ENCODE measurements at regions not wholly inside any gene's neighbourhood (a gene's known extent, or its start where the extent isn't known, plus 50 kb on each side); places are given as distances from the start of the nearest gene placed in this dataset.

- Histone ChIP-seq H3K27ac (no peak overlapping the region), H3K4me3 (no peak overlapping the region), H3K9me3 (no peaks in the 10 kb centered on the region), H3K4me1 (no peaks in the 10 kb centered on the region), H3K4me2 (no peak overlapping the region)
- ATAC-seq, result no peak
- WGBS (ENCODE audit: missing lambda C conversion rate), result 51% methylated on average over 4 of the region's 4 CpGs
- DNase-seq (ENCODE audit: low read depth in 1 of 2, low spot score in 1 of 2), result no peak
- ChIA-PET CTCF (no interaction called here), POLR2A (no interaction called here)
- no peak for TF ChIP-seq ZSCAN20 (CRISPR knock-in tag; IDR thresholded peaks at IDR 0.05)
- no peak for TF ChIP-seq KDM1A (IDR thresholded peaks at IDR 0.05; ENCODE audit: low read depth)
- TF ChIP-seq TP53 (CRISPR knock-in tag; IDR thresholded peaks at IDR 0.05), result no peak
- TF ChIP-seq, protein P1, sequence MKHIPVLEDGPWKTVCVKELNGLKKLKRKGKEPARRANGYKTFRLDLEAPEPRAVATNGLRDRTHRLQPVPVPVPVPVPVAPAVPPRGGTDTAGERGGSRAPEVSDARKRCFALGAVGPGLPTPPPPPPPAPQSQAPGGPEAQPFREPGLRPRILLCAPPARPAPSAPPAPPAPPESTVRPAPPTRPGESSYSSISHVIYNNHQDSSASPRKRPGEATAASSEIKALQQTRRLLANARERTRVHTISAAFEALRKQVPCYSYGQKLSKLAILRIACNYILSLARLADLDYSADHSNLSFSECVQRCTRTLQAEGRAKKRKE (CRISPR knock-in tag; IDR thresholded peaks at IDR 0.05; ENCODE audit: low read depth), result no peak
- TF ChIP-seq HOXB5 (CRISPR knock-in tag; IDR thresholded peaks at IDR 0.05), result no peak
- TF ChIP-seq CEBPB (IDR thresholded peaks at IDR 0.05), result no peak
- no peak for TF ChIP-seq PBX3 (IDR thresholded peaks at IDR 0.05)
- no peak for FAIRE-seq
These were observed 248.2 kb downstream of the MAN2A1 start for GRCh38 chr5:109937951-109938350.

DNA sequence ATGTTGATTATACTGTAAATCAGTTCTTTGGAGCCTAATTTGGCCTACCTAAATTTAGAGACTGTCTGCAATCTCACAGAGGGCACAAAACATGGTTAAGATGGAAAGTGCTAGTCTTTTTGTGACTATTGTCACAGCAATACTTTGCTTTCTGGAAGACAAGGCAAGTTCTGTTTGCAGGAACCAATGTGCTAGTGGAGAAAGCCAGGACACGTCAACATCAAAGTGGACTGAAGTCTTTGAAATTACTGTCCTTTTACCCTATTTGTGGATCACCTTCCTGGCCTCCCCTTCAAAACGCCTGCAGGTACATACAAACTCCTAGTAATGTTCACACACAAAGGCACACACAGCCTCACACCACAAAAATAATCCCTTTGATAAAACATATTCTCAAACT lies 248.7 kb downstream of the MAN2A1 start:
- TF ChIP-seq SREBF2 (IDR thresholded peaks at IDR 0.05) (no peak), BCL3 (IDR thresholded peaks at IDR 0.05) (no peak), CEBPB (IDR thresholded peaks at IDR 0.05) (no peak)
- TF ChIP-seq, protein P2, sequence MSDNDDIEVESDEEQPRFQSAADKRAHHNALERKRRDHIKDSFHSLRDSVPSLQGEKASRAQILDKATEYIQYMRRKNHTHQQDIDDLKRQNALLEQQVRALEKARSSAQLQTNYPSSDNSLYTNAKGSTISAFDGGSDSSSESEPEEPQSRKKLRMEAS (IDR thresholded peaks at IDR 0.05), result no peak
- no peaks in the 10 kb centered on the region for H3K9me3 ChIP-seq
- ChIA-PET POLR2A (no interaction called here), CTCF (no interaction called here)
- DNase-seq (ENCODE audit: low read depth in 1 of 2, low spot score in 1 of 2) (no peak), FAIRE-seq (no peak), ATAC-seq (no peak)
- no peak overlapping the region for H3K4me2 ChIP-seq
- no peak overlapping the region for H3K4me3 ChIP-seq
- no peaks in the 10 kb centered on the region for H3K4me1 ChIP-seq
- 30% methylated on average over 2 of the region's 2 CpGs for WGBS (ENCODE audit: missing lambda C conversion rate)
- no peak overlapping the region for H3K27ac ChIP-seq

- Histone ChIP-seq H3K4me3 (no peak overlapping the region), H3K4me2 (no peak overlapping the region), H3K9me3 (no peaks in the 10 kb centered on the region), H3K4me1 (no peaks in the 10 kb centered on the region), H3K27ac (no peak overlapping the region)
- DNase-seq (ENCODE audit: low read depth in 1 of 2, low spot score in 1 of 2) (no peak), FAIRE-seq (no peak), ATAC-seq (no peak)
- TF ChIP-seq POLR2A (IDR thresholded peaks at IDR 0.05; ENCODE audit: low read length), result no peak
- TF ChIP-seq KDM1A (IDR thresholded peaks at IDR 0.05; ENCODE audit: low read depth), result no peak
- no peak for TF ChIP-seq HOXA7 (CRISPR knock-in tag; IDR thresholded peaks at IDR 0.05)
- no peak for TF ChIP-seq PBX3 (IDR thresholded peaks at IDR 0.05)
- no peak for TF ChIP-seq CHD2 (IDR thresholded peaks at IDR 0.05; ENCODE audit: low read length, partially characterized antibody)
- no peak for TF ChIP-seq CHD4 (IDR thresholded peaks at IDR 0.05; ENCODE audit: borderline replicate concordance)
- no peak for TF ChIP-seq BHLHE40 (IDR thresholded peaks at IDR 0.05; ENCODE audit: low read depth, low read length)
- WGBS (ENCODE audit: missing lambda C conversion rate), result 20% methylated on average over 7 of the region's 7 CpGs
- ChIA-PET POLR2A (no interaction called here), CTCF (no interaction called here)
These were observed 249.5 kb downstream of the MAN2A1 start for GRCh38 chr5:109939116-109939682.

DNA sequence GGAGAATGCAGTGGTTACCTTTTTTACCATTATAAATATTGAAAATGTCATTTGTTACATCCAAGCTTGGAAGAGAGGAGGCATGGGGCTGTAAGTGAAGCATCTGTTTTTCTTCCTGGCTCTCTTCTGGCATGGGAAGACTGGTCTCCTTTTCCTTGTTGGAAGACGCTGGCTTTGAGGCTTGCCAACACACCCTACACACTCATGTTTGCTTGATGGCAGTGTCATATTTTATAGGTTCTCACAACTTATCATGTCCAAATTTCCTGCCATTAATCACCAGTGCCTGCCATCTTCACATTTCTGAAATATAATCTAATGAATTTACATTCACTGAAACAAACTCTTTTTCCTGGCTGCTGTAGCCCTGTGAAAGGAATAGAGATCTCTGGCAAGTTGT lies 252.9 kb downstream of the MAN2A1 start:
- no peak for TF ChIP-seq GATA3 (IDR thresholded peaks at IDR 0.05; ENCODE audit: borderline replicate concordance)
- FAIRE-seq (no peak), ATAC-seq (no peak), DNase-seq (ENCODE audit: low read depth in 1 of 2, low spot score in 1 of 2) (no peak)
- no peaks in the 10 kb centered on the region for H3K9me3 ChIP-seq
- CTCF ChIA-PET, result interaction anchor here (0.6 to 0.9 kb wide), 2 partner anchors 16 to 30 kb away, joined by 3 read pairs; no protein-coding TSS in a partner anchor
- POLR2A ChIA-PET, result no interaction called here
- H3K4me3 ChIP-seq, result no peak overlapping the region
- no peak overlapping the region for H3K27ac ChIP-seq
- H3K4me2 ChIP-seq, result no peak overlapping the region
- H3K4me1 ChIP-seq, result no peaks in the 10 kb centered on the region
- 6% methylated on average over 1 of the region's 1 CpG for WGBS (ENCODE audit: missing lambda C conversion rate)
